HG03103 (cell line): ENCODE measurements at regions not wholly inside any gene's neighbourhood (a gene's known extent, or its start where the extent isn't known, plus 50 kb on each side); places are given as distances from the start of the nearest gene placed in this dataset.
"Not testable (repeated sequence)": the region's sequence is repeated elsewhere in the genome, so short reads cannot be mapped to it uniquely, and the experiment has no call there.

Experiments
- ATAC-seq: cut with Tn5 transposase; IDR thresholded peaks from one replicate; pipeline ENCODE4 v1.9.1; 2021; ENCODE audit warnings: low read depth; ENCODE audit not compliant: unreplicated experiment

DNA sequence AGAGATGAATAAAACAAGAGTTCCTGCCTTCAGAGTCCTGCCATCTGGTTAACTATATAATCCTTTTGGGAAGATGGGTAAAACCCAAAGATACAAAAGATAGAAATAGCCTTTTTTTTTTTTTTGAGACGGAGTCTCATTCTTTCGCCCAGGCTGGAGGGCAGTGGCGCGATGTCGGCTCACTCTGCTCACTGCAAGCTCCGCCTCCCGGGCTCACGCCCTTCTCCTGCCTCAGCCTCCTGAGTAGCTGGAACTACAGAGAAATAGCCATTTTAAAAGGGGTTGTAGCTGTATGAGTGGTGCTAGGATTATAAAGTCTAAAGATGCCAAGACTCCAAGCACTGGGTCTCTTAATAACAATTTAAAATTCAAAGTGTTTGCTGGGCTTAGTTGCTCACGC, 97.2 kb downstream of the KDR start:
- no peak for ATAC-seq

DNA sequence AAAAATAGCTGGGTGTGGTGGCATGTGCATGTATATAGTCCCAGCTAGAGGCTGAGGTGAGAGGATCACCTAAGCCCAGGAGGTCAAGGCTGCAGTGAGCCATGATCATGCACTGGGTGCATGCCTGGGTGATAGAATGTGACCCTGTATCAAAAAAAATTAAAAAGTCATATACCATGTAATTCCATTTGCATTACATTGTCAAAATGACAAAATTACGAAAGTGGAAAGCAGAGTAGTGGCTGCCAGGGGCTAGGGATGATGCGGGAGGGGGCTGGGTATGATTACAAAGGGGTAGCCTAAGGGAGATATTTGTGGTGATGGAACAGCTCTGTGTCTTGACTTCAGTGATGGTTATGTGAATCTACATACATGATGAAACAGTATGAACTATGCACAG, 97.8 kb downstream of the KDR start:
- ATAC-seq = no peak

DNA sequence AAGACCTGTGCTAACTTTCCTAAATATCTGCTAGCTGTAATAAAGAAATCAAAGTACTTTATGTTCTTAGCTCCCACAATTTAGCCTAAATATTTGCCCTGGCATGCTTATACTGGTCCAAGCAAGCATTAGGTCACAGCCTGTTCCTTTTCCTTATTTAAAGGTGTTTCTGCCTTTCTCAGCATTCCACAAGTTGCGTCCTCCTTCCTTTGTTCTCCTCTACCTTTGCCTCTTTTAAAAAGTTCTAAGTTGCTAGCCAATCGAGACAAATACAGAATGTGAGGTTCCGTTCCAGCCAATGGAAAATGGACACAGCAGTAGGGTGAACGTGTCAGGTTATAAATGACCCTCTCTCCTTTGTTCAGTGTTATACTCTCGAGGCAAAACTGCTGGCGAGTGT, 99.9 kb downstream of the KDR start:
- not testable (repeated sequence) for ATAC-seq

DNA sequence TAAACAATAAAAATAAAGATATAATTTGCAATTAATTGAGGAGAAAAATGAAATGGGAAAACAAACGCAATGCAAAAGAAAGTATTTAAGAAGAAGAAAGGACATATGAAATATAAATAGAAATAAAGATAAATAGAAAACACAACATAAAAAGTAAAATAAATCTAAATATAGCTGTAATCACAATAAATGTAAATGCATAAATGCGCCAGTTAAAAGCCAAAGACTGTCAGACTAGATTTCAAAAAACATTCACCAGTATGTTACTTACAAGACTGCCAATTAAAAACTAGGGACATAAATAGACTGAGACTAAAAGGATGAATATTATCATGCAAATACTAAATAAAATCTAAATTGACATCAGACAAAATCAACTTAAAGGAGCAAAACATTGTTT, 102.4 kb downstream of the KDR start:
- no peak for ATAC-seq

DNA sequence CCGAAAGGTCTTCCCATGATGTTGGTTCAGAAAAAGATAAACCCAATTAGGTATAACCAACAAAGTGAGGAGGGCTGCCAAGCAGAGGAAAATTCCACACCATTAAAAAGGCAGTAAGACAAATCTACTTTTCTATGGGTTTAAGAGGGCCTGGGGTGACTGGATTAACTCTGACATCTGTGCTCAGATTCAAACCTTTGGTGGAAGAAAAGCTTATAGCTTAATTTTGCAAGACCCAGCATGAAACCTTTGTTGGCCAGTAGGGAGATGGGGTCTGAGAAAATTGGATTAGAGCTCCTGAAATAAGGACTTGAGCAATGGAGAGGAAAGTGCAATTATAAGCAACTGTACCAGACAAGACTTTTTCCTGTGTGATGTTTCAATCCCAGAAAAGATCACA, 104.2 kb downstream of the KDR start:
- ATAC-seq = no peak

DNA sequence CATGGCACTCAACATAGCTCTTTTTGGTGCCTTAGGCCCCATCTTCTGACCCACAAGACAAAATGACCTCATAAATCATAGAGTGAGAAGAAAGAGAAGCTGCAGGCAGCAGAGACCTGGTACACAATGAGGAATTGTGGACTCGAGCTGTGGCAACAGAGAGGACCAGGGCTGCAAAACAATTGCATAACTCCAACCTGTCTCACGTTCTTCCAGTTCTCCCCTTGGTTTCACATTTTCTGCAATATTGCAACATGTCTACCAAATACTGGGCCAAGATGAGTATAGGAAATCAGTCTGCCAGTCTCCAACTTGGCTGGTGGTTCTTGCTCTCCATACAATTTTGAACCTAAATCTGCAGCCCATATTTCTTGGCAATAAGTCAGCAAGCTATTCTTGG, 105.3 kb downstream of the KDR start:
- ATAC-seq = no peak

DNA sequence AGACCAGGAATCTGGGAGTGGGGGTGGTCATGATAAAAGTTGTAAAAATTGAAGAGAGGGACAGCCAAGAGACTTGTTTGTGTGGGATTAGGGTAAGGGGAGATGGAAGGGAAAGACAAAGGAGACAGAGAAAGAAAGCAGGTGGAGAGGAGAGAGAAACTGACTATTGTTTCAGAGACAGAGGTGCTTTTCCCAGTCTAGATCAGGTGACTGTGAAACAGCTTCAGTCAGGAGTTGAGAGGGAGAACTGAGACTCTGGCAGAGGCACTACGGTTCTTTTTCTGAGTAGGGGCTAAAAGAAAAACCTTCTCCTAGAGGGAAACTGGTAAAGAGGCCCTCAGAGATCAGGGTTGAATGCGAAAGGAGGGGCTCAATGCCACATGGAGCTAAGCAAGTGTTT, 106.4 kb downstream of the KDR start:
- ATAC-seq = no peak

DNA sequence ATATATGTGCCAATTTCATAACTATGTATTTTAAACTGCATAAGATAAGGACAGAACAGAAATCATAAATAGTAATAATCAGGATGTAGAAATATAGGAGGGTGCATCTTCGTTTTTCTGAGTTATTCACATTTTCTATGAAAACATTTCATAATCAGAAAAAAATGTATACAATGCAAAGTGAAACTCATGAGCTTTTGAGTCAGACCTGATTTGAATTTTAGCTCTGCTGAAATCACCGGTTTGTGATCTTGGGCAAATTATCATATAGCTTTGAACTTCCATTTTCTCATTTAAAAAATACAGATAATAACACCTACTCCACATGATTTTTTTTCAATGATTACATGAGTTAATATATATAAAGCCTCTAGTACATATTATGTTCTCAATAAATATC, 106.9 kb downstream of the KDR start:
- no peak for ATAC-seq

DNA sequence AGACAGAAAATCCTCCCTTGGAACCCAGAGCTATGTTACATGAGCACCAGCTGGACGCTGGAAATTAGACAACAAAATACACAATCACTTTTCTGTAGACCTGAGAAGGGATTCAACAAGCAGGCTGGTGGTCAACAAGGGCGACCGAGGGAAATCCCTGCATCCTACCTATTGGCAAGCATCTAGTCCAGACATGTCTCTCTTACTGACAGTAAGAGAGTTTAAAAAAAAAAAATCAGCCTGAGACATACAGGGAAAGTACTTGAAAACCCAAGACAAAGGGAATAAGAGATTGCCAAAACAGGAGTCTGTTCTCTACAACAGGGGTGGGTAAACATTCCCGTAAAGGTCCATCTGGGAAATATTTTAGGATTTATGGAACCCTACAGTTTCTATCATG, 108.0 kb downstream of the KDR start:
- no peak for ATAC-seq

DNA sequence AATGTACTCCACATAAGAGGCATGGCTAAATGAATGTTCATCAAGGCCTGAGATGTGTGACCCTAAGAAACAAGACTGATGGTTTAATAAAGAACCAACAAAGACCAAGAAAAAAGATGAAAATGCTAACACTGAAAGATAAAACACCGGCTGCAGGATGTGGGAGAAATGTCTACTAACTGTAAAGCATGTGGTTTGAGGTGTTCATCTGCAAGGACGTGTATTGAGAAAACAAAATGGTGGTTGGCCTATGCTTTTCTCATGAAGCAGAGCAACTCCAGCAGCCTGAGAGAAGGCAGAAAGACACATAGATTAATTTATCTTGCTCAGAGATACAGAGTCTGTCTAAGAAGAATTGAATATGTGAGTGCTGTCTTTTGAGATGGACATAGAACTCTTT, 109.3 kb downstream of the KDR start:
- no peak for ATAC-seq

DNA sequence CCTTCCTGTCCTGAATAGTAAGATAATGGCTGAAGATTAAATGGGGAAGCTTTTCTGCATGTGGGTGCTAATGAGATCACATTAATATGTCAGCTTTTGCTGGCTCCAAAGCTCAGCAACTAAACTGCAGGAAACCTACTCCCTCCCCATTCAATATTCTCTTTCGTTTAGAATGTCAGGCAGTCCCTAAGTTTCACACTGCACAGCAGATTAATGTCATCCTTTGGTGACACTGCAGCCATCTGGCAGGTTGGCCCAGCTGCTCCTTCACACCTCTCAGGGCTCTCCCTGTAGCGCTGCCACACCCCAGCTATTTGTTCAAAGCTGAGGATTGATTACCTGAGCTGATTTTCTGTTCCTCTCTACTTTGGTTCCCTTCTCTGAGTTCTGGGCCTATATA, 110.5 kb downstream of the KDR start:
- no peak for ATAC-seq

DNA sequence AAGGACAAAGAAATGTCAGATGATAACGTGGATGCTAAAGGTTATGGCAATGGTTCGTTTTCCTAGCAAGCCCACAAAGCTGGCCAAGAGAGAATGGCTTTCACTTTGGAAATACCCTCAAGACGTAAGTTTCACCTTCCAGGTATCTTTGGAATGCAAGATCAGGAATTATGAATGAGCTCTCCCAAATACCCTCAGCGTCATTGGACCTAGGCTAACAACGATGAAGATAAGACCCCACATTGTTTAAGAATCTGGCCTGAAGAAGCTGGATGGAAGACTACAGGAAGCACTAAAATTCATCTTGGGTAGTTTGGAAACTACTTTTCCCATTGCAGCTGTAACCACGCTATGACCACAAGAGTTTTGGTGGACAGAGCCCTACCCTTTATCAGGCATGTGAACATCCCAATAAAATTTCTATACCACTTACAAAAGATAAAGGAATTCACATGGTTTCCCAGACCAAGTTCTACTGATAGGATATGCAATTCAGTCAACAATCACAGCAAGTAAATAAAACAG, 111.9 kb downstream of the KDR start:
- ATAC-seq = no peak

DNA sequence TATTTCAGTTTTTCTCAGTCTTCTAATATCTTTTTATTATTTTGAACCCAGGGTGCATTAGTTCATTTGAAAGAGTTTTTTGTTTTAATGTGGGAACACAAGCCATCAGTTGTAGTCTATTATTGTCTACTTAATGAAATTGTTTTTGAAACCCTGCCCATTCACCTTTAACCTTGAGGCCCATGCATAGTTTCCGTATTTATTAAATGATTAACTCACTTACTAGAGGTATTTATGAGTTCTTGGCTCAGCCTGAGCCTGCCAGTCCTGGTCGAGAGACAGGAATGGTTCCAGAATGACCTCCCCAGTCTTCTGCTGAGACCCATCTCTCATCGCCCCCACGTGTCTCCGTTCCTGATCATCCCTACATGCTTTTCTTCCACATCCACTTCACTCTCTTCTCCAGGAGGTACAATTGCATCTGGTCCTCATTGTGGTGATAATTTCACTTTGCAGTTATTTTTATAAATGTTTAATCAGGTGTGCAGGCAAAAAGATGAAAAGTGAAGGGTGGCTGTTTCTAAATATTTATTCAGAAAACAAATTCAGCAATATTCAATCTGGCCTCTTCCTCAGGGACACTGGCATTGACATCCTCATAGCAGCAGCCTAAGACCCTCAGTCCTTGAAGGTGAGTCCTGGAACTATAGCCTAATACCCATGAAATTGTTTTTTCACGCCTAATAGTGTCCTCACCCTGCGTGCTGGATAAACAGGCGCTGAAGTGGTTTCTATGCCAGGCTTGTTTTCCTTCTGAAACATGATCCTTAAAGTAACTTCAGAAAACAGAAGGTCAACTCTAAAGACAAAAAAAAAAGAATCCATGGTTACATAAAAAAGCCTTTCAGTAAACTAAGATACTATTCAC, 112.8 kb downstream of the KDR start:
- no peak for ATAC-seq

DNA sequence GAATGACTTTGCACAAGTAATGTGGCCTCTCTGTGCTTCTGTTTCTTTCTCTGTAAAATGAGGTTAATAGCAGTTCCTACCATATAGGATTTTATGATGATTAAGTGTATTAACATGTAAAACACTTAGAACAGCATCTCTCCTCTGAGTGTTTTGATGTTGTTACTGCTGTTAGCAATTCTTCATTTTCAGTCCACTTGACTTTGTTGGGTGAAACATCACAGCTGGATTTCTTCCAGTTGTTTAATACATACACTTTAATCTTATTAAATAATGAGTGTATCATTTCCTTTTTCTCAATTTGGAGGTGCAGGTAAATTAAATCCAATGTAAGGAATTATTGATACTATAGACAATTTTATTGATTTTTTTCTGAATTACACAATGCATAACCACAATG, 113.6 kb downstream of the KDR start:
- ATAC-seq = no peak

DNA sequence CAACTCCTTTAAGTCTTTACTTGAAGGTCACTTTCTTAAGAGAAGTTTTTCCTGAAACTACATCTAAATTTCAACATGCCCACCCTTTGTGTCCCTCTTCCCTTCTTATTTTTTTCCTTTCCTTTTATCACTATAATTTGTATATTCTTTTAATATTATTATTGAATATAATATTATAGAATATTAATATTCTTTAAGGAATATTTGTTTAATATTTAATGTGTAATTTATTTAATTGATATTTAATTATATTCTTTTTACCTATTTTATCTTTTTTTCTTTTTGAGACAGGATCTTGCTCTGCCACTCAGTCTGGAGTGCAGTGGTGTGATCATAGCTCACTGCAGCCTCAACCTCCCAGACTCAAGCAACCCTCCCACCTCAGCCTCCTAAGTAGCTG, 114.8 kb downstream of the KDR start:
- ATAC-seq = no peak

DNA sequence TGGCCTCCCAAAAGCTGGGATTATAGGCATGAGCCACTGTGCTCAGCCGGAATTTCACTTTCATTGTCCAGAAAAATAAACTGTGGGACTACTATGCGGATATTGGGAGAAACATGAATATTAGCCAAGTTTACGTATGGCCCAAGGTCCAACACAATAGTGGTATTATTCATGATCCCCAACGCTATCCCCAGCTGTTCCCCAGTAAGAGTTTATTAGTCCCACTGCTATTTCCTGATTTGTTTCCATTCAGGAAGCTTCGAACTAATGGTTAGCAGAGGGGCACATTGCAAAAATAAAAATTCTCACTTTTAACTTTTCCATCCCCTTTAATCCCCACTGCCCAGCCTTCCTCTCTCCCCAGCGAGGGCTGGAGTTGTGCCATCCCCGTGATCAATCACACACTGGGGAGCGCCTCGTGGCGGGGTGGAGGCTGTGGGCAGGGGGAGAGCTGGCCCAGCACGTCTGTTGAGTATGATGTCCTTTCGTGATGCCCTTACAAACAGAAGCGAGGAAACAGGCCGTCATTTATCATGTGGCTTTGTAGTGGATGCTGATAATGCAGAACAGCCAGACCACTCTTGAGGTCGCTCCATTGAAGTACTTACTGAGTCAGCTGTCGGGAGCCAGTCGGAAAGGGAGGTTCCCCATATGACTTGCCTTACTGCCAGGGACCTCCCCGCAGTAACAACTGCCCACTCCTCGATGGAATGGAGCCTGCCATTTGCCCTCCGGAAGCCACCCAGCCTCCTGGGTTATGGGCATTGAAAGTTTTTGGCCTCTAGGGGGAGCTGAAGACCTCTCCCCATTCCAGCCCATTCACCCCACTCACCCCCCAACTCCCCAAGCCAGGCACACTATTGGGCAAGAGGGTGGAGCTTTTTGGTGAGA, 117.0 kb downstream of the KDR start:
- ATAC-seq = no peak

DNA sequence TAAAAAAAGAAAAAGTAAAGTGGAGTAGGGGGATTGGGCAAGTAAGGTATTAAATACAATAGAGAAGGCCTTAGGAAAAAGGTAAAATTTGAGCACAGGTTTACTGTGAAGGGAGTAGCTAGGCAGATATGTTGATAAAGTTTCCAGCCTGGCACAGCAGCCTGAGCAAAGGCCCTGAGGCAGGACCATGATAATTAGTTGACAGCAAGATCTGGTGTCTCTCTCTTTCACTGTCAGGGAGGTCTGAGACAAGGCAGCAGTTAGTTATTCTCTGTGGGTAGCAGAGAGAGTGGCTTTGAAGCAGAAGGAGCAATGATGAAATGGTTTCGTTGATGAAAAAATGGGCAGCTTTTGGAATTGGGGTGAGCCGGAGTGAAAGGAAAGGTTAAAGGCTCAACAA, 119.5 kb downstream of the KDR start:
- ATAC-seq = no peak

DNA sequence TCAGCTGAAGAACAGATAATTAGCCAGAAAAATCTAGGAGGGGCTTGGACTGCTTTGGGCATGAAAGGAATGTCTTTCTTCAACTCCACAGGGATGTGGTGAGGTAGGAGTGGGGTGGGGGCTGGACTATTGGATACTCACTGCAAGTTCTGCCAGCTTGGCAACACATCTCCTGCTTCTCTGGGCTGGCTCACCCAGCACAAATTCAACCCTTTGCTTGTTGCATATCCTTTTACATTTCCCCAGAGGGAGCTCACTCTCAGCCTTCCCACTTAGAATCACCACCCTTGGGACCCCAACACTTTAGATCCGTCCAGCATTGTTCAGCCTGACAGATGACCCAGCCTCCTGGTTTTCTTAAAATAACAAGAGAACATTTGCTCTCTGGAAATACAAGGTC, 120.6 kb downstream of the KDR start:
- ATAC-seq = no peak

DNA sequence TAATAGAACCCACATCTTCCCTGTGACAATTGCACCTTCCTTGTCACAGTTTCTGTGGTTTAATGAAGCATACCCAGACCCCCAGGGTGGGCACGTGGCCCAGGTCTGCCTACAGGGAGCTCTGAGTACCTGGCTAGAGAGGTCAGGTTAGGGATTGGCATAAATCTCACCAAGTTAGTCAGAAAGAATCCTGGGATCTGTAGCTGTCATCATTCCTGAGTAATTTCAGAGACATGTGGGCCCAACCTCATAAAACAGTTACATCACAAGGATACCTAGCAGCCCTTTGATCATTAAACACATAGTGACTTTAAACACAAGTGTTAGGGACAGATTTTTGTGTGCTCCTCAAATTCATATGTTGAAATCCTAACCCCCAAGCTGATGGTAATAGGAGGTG, 123.0 kb downstream of the KDR start:
- ATAC-seq = no peak

DNA sequence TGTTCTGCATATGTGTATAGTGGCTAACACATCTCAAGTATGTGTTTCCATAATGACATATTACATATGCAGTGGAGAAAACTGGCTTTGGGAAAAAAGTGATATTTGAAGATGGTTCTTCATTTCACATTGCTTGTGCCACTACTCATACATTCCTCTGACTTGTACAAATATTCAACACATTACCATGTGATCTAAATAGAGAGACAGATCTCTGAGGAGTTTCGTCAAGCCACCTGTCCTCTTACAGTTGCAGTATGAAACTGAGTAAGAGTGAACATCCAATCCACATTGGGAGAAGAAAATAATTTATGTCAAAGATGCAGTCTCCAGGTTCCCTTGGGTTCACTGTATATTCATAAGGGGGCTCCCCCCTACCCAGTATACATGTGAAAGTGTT, 123.9 kb downstream of the KDR start:
- no peak for ATAC-seq

DNA sequence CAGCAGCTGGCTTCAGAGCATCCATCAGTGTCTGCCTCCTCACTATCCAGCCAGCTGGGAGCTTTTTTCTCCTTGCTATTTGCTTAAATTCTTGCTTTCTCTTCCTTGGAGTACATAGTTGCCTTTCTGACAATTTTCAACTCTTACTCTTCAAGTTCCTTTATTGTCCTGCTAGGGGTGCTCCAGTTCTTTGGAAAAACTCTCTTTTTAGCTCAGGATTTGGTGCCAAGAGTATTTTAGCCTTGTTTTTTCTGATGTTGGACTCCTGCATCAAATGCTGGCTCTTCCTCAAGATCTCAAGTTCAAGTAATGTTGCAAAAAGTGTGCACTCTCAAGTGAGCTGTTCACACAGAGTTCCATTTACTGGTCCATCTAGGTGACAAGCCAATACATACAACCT, 126.4 kb downstream of the KDR start:
- ATAC-seq = no peak
